Calu3 (cell line): ENCODE measurements at regions not wholly inside any gene's neighbourhood (a gene's known extent, or its start where the extent isn't known, plus 50 kb on each side); places are given as distances from the start of the nearest gene placed in this dataset.

Source experiments
- BruUV-seq: library from RNA; stranded (reverse); fragments of 400-500 nt; replicated peaks from 2 replicates; lab custom pipeline; 2021; lab: Mats Ljungman, UMichigan
- CTCF ChIA-PET: fragments of 300-600 bp; sonication (Branson Sonifier 250); formaldehyde crosslinking; loops from one replicate; lab custom pipeline; 2022; ENCODE audit warnings: antibody characterized with exemption; lab: Charles Lee
- DNase-seq: peaks from one replicate; pipeline ENCODE4 v3.0.0; 2022
- H3K27ac Mint-ChIP-seq: one replicate; pipeline ENCODE4 v1.8.0; 2022; ENCODE audit warnings: mixed read lengths; ENCODE audit not compliant: unreplicated experiment
- H3K27me3 Mint-ChIP-seq: one replicate; pipeline ENCODE4 v1.8.0; 2022; ENCODE audit warnings: mixed read lengths; ENCODE audit not compliant: unreplicated experiment
- H3K36me3 Mint-ChIP-seq: one replicate; pipeline ENCODE4 v1.8.0; 2022; ENCODE audit warnings: mild to moderate bottlenecking, moderate library complexity, mixed read lengths; ENCODE audit not compliant: insufficient read depth, unreplicated experiment
- H3K4me1 Mint-ChIP-seq: one replicate; pipeline ENCODE4 v1.8.0; 2022; ENCODE audit warnings: mild to moderate bottlenecking, low read depth, mixed read lengths; ENCODE audit not compliant: unreplicated experiment
- H3K4me3 Mint-ChIP-seq: one replicate; pipeline ENCODE4 v1.8.0; 2022; ENCODE audit warnings: mild to moderate bottlenecking, low read depth, moderate library complexity, mixed read lengths; ENCODE audit not compliant: unreplicated experiment
- H3K9me3 Mint-ChIP-seq: one replicate; pipeline ENCODE4 v1.8.0; 2022; ENCODE audit warnings: low read depth, mixed read lengths; ENCODE audit not compliant: unreplicated experiment
- intact Hi-C: fragments of 100-400 bp; cut with micrococcal nuclease; formaldehyde crosslinking; loops from one replicate; pipeline ENCODE4 v1.10.0; 2022; ENCODE audit not compliant: unreplicated experiment
- TF ChIP-seq, protein P1 (sequence below): fragments of 200-600 bp; IDR thresholded peaks from one replicate; pipeline ENCODE4 v1.8.0; 2022; ENCODE audit warnings: antibody characterized with exemption; ENCODE audit not compliant: unreplicated experiment

DNA sequence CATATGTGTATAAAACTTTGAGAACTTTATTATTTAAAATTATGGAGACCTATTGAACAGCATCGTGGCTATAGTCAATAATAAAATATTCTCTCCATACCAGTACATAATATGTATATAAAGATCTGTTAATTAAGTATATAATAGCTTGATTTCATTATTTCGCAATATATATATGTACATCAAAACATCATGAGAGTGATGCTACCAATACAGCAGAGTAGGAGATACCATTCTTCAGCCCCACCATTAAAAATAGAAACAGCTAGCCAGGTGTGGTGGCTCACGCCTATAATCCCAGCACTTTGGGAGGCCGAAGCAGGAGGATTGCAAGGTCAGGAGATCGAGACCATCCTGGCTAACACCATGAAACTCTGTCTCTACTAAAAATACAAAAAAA, 1755.3 kb upstream of the SPRY2 start:
- Mint-ChIP-seq H3K27me3 (no peaks in the 10 kb centered on the region), H3K4me1 (no peaks in the 10 kb centered on the region), H3K4me3 (no peak overlapping the region), H3K9me3 (no peaks in the 10 kb centered on the region), H3K36me3 (no peaks in the 10 kb centered on the region), H3K27ac (no peak overlapping the region)
- no TSS peak for BruUV-seq
- TF ChIP-seq, protein P1, sequence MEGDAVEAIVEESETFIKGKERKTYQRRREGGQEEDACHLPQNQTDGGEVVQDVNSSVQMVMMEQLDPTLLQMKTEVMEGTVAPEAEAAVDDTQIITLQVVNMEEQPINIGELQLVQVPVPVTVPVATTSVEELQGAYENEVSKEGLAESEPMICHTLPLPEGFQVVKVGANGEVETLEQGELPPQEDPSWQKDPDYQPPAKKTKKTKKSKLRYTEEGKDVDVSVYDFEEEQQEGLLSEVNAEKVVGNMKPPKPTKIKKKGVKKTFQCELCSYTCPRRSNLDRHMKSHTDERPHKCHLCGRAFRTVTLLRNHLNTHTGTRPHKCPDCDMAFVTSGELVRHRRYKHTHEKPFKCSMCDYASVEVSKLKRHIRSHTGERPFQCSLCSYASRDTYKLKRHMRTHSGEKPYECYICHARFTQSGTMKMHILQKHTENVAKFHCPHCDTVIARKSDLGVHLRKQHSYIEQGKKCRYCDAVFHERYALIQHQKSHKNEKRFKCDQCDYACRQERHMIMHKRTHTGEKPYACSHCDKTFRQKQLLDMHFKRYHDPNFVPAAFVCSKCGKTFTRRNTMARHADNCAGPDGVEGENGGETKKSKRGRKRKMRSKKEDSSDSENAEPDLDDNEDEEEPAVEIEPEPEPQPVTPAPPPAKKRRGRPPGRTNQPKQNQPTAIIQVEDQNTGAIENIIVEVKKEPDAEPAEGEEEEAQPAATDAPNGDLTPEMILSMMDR, result no peak
- CTCF ChIA-PET, result no interaction called here
- intact Hi-C loops, result no loop called here
- DNase-seq, result no peak

- Mint-ChIP-seq H3K4me1 (no peaks in the 10 kb centered on the region), H3K36me3 (no peaks in the 10 kb centered on the region), H3K27ac (no peak overlapping the region), H3K27me3 (no peaks in the 10 kb centered on the region), H3K9me3 (no peaks in the 10 kb centered on the region), H3K4me3 (no peak overlapping the region)
- no peak for DNase-seq
- intact Hi-C loops, result no loop called here
- no TSS peak for BruUV-seq
- CTCF ChIA-PET, result no interaction called here
- TF ChIP-seq, protein P1, result no peak
Observed at GRCh38 chr13:82092312-82092711, 1751.4 kb upstream of the SPRY2 start.

GRCh38 chr13:82088781-82089180, 1747.9 kb upstream of the SPRY2 start:
- Mint-ChIP-seq H3K4me1 (no peaks in the 10 kb centered on the region), H3K9me3 (no peaks in the 10 kb centered on the region), H3K27ac (no peak overlapping the region), H3K36me3 (no peaks in the 10 kb centered on the region), H3K4me3 (no peak overlapping the region), H3K27me3 (no peaks in the 10 kb centered on the region)
- intact Hi-C loops, result no loop called here
- no TSS peak for BruUV-seq
- CTCF ChIA-PET, result no interaction called here
- DNase-seq, result no peak
- TF ChIP-seq, protein P1, result no peak

- H3K27ac Mint-ChIP-seq, result no peak overlapping the region
- TF ChIP-seq, protein P1, result no peak
- intact Hi-C loops, result no loop called here
- BruUV-seq, result no TSS peak
- H3K4me3 Mint-ChIP-seq, result no peak overlapping the region
- no peak for DNase-seq
- no peaks in the 10 kb centered on the region for H3K36me3 Mint-ChIP-seq
- H3K27me3 Mint-ChIP-seq, result no peaks in the 10 kb centered on the region
- H3K4me1 Mint-ChIP-seq, result no peaks in the 10 kb centered on the region
- no peaks in the 10 kb centered on the region for H3K9me3 Mint-ChIP-seq
- CTCF ChIA-PET, result no interaction called here
Observed at GRCh38 chr13:82076496-82076895, 1735.6 kb upstream of the SPRY2 start.
